Smooth muscle cell (in vitro differentiated cells): ENCODE measurements at regions not wholly inside any gene's neighbourhood (a gene's known extent, or its start where the extent isn't known, plus 50 kb on each side); places are given as distances from the start of the nearest gene placed in this dataset.

Experiments
- DNase-seq: peaks from one replicate; lab custom pipeline; 2025; ENCODE audit not compliant: unreplicated experiment; lab: John Stamatoyannopoulos, UW
- H2AFZ ChIP-seq: fragments of 200-600 bp; sonication (generic); 2 replicates; pipeline ENCODE4 v1.6.0; 2016; ENCODE audit warnings: antibody characterized with exemption, low read depth, mild to moderate bottlenecking
- H3F3A ChIP-seq: fragments of 200-600 bp; sonication (generic); 2 replicates; pipeline ENCODE4 v1.6.0; 2017; ENCODE audit warnings: antibody characterized with exemption, low read depth
- H3K27ac ChIP-seq: fragments of 200-600 bp; sonication (generic); 2 replicates; pipeline ENCODE4 v1.5.1; 2016; ENCODE audit warnings: low read depth, mild to moderate bottlenecking
- H3K27me3 ChIP-seq: fragments of 200-600 bp; sonication (generic); 2 replicates; pipeline ENCODE4 v1.6.1; 2016; ENCODE audit warnings: low read depth, mild to moderate bottlenecking
- H3K36me3 ChIP-seq: fragments of 200-600 bp; sonication (generic); 2 replicates; pipeline ENCODE4 v1.5.1; 2016; ENCODE audit warnings: low read depth
- H3K4me1 ChIP-seq: fragments of 200-600 bp; sonication (generic); 2 replicates; pipeline ENCODE4 v1.5.1; 2016; ENCODE audit warnings: low read depth
- H3K4me2 ChIP-seq: fragments of 200-600 bp; sonication (generic); 2 replicates; pipeline ENCODE4 v1.6.0; 2016; ENCODE audit warnings: mild to moderate bottlenecking
- H3K4me3 ChIP-seq: fragments of 200-600 bp; sonication (generic); 2 replicates; pipeline ENCODE4 v1.5.1; 2016; ENCODE audit warnings: mild to moderate bottlenecking
- H3K79me2 ChIP-seq: fragments of 200-600 bp; sonication (generic); 2 replicates; pipeline ENCODE4 v1.6.0; 2016; ENCODE audit warnings: low read depth, mild to moderate bottlenecking
- H3K9ac ChIP-seq: fragments of 200-600 bp; sonication (generic); 2 replicates; pipeline ENCODE4 v1.6.0; 2016; ENCODE audit warnings: low read depth
- H3K9me3 ChIP-seq: fragments of 200-600 bp; sonication (generic); replicated peaks from 2 replicates; pipeline ENCODE4 v1.5.1; 2016; ENCODE audit warnings: low read depth
- H4K20me1 ChIP-seq: fragments of 200-600 bp; sonication (generic); 2 replicates; pipeline ENCODE4 v1.6.0; 2016; ENCODE audit warnings: low read depth
- WGBS: methylation state at CpG from one replicate; pipeline ENCODE4 v1.1.7; 2016; ENCODE audit warnings: low lambda C conversion rate; 5-methylcytosine and 5-hydroxymethylcytosine counted together
- TF ChIP-seq, protein P1 (sequence below): fragments of 200-600 bp; sonication (generic); IDR thresholded peaks from 2 replicates; pipeline ENCODE4 v1.5.1; 2017; ENCODE audit warnings: borderline replicate concordance, mild to moderate bottlenecking, antibody characterized with exemption; ENCODE audit not compliant: insufficient read depth, poor library complexity, severe bottlenecking

GRCh38 chr5:10894445-10895054 is 133.5 kb upstream of the DAP start:
- no peak for DNase-seq
- H4K20me1 ChIP-seq, result no peaks in the 10 kb centered on the region
- no peaks in the 10 kb centered on the region for H3K36me3 ChIP-seq
- 91% methylated on average over 9 of the region's 9 CpGs for WGBS
- no peak overlapping the region for H2AFZ ChIP-seq
- H3K9me3 ChIP-seq, result no peaks in the 10 kb centered on the region
- no peaks in the 10 kb centered on the region for H3K4me1 ChIP-seq
- H3K9ac ChIP-seq, result no peak overlapping the region
- H3K79me2 ChIP-seq, result no peaks in the 10 kb centered on the region
- H3F3A ChIP-seq, result no peaks in the 10 kb centered on the region
- H3K27me3 ChIP-seq, result no peaks in the 10 kb centered on the region
- H3K27ac ChIP-seq, result no peak overlapping the region
- no peak overlapping the region for H3K4me2 ChIP-seq
- TF ChIP-seq, protein P1, sequence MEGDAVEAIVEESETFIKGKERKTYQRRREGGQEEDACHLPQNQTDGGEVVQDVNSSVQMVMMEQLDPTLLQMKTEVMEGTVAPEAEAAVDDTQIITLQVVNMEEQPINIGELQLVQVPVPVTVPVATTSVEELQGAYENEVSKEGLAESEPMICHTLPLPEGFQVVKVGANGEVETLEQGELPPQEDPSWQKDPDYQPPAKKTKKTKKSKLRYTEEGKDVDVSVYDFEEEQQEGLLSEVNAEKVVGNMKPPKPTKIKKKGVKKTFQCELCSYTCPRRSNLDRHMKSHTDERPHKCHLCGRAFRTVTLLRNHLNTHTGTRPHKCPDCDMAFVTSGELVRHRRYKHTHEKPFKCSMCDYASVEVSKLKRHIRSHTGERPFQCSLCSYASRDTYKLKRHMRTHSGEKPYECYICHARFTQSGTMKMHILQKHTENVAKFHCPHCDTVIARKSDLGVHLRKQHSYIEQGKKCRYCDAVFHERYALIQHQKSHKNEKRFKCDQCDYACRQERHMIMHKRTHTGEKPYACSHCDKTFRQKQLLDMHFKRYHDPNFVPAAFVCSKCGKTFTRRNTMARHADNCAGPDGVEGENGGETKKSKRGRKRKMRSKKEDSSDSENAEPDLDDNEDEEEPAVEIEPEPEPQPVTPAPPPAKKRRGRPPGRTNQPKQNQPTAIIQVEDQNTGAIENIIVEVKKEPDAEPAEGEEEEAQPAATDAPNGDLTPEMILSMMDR, result no peak
- H3K4me3 ChIP-seq, result no peak overlapping the region

DNA sequence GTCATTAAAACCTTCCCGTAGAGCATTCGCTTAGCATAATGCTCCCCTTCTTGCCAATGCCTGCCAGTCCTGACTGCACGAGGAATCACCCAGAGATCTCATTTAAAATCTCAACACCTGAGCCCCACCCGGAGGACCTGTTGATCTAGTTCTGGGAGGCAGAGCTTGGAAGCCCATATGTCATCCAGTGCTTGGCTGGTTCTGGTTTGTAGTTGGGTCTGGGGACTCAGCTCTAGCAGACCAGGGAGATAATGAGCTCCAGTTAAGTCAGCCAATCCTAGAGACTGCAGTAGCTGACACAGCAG is 131.8 kb upstream of the DAP start:
- no peaks in the 10 kb centered on the region for H3K36me3 ChIP-seq
- H3K4me2 ChIP-seq, result no peak overlapping the region
- H3K27ac ChIP-seq, result no peak overlapping the region
- TF ChIP-seq, protein P1, result no peak
- no peak for DNase-seq
- H3K4me1 ChIP-seq, result no peaks in the 10 kb centered on the region
- no peaks in the 10 kb centered on the region for H3K27me3 ChIP-seq
- H3F3A ChIP-seq, result no peaks in the 10 kb centered on the region
- no peak overlapping the region for H3K9ac ChIP-seq
- no peak overlapping the region for H3K4me3 ChIP-seq
- 79% methylated on average over 4 of the region's 4 CpGs for WGBS
- no peaks in the 10 kb centered on the region for H3K9me3 ChIP-seq
- no peaks in the 10 kb centered on the region for H4K20me1 ChIP-seq
- H2AFZ ChIP-seq, result no peak overlapping the region
- H3K79me2 ChIP-seq, result no peaks in the 10 kb centered on the region

- Histone ChIP-seq H3K9ac (no peak overlapping the region), H3K36me3 (no peaks in the 10 kb centered on the region), H2AFZ (no peak overlapping the region), H3K79me2 (no peaks in the 10 kb centered on the region), H3K27me3 (no peaks in the 10 kb centered on the region), H3F3A (no peaks in the 10 kb centered on the region), H3K27ac (no peak overlapping the region), H4K20me1 (no peaks in the 10 kb centered on the region), H3K4me2 (no peak overlapping the region), H3K9me3 (no peaks in the 10 kb centered on the region), H3K4me1 (no peaks in the 10 kb centered on the region), H3K4me3 (no peak overlapping the region)
- no peak for DNase-seq
- TF ChIP-seq, protein P1, result no peak
- WGBS, result 91% methylated on average over 5 of the region's 5 CpGs
These were observed 131.3 kb upstream of the DAP start for GRCh38 chr5:10892147-10892910.

- no peak for DNase-seq
- no peaks in the 10 kb centered on the region for H3K4me1 ChIP-seq
- H3K9ac ChIP-seq, result no peak overlapping the region
- H3K27me3 ChIP-seq, result no peaks in the 10 kb centered on the region
- H3K4me2 ChIP-seq, result no peak overlapping the region
- H2AFZ ChIP-seq, result no peak overlapping the region
- 94% methylated on average over 1 of the region's 1 CpG for WGBS
- TF ChIP-seq, protein P1, result no peak
- no peaks in the 10 kb centered on the region for H4K20me1 ChIP-seq
- H3K79me2 ChIP-seq, result no peaks in the 10 kb centered on the region
- H3K36me3 ChIP-seq, result no peaks in the 10 kb centered on the region
- H3F3A ChIP-seq, result no peaks in the 10 kb centered on the region
- H3K9me3 ChIP-seq, result no peaks in the 10 kb centered on the region
- no peak overlapping the region for H3K27ac ChIP-seq
- H3K4me3 ChIP-seq, result no peak overlapping the region
These were observed 130.2 kb upstream of the DAP start for GRCh38 chr5:10891193-10891592.
